GM21576 (cell line): ENCODE measurements at regions not wholly inside any gene's neighbourhood (a gene's known extent, or its start where the extent isn't known, plus 50 kb on each side); places are given as distances from the start of the nearest gene placed in this dataset.

ENCODE experiments used
- ATAC-seq: cut with Tn5 transposase; IDR thresholded peaks from one replicate; pipeline ENCODE4 v1.9.1; 2021; ENCODE audit warnings: mild to moderate bottlenecking, moderate library complexity; ENCODE audit not compliant: unreplicated experiment

- ATAC-seq, result no peak
Observed at GRCh38 chr5:87954121-87954520, 314.5 kb downstream of the TMEM161B start.

- ATAC-seq, result no peak
Observed at GRCh38 chr5:87951661-87952060, 317.0 kb downstream of the TMEM161B start.

GRCh38 chr5:87949676-87950631, 318.7 kb downstream of the TMEM161B start:
- ATAC-seq, result no peak

- no peak for ATAC-seq
Observed at GRCh38 chr5:87948486-87948885, 320.2 kb downstream of the TMEM161B start.

- no peak for ATAC-seq
Observed at GRCh38 chr5:87946271-87946670, 322.4 kb downstream of the TMEM161B start.

- ATAC-seq, result no peak
Observed at GRCh38 chr5:87945286-87945650, 323.4 kb downstream of the TMEM161B start.

- no peak for ATAC-seq
Observed at GRCh38 chr5:87944553-87945285, 323.9 kb downstream of the TMEM161B start.

- ATAC-seq, result no peak
Observed at GRCh38 chr5:87940775-87941174, 327.9 kb downstream of the TMEM161B start.

- no peak for ATAC-seq
Observed at GRCh38 chr5:87936667-87937066, 332.0 kb downstream of the TMEM161B start.

- no peak for ATAC-seq
Observed at GRCh38 chr5:87924436-87924835, 344.2 kb downstream of the TMEM161B start.

- ATAC-seq, result no peak
Observed at GRCh38 chr5:87916320-87916719, 352.3 kb downstream of the TMEM161B start.

- ATAC-seq, result no peak
Observed at GRCh38 chr5:87912419-87912818, 356.2 kb downstream of the TMEM161B start.

- ATAC-seq, result no peak
Observed at GRCh38 chr5:87909382-87909781, 359.3 kb downstream of the TMEM161B start.

- no peak for ATAC-seq
Observed at GRCh38 chr5:87906962-87907361, 361.7 kb downstream of the TMEM161B start.

GRCh38 chr5:87900419-87900818, 368.2 kb downstream of the TMEM161B start:
- ATAC-seq, result no peak

- no peak for ATAC-seq
Observed at GRCh38 chr5:87899721-87900131, 368.9 kb downstream of the TMEM161B start.

- no peak for ATAC-seq
Observed at GRCh38 chr5:87899208-87899661, 369.4 kb downstream of the TMEM161B start.

- ATAC-seq, result no peak
Observed at GRCh38 chr5:87898574-87898973, 370.1 kb downstream of the TMEM161B start.

GRCh38 chr5:87888139-87888538, 380.5 kb downstream of the TMEM161B start:
- ATAC-seq, result no peak

- no peak for ATAC-seq
Observed at GRCh38 chr5:87887247-87887646, 381.4 kb downstream of the TMEM161B start.

- ATAC-seq, result no peak
Observed at GRCh38 chr5:87886164-87886563, 382.5 kb downstream of the TMEM161B start.

- ATAC-seq, result no peak
Observed at GRCh38 chr5:87885758-87886157, 382.9 kb downstream of the TMEM161B start.
